Left renal pelvis (tissue), 4 donors: ENCODE measurements at regions not wholly inside any gene's neighbourhood (a gene's known extent, or its start where the extent isn't known, plus 50 kb on each side); places are given as distances from the start of the nearest gene placed in this dataset.
"Not testable (repeated sequence)": the region's sequence is repeated elsewhere in the genome, so short reads cannot be mapped to it uniquely, and the experiment has no call there.

ENCODE experiments used
- DNase-seq, 4 donors: peaks; one replicate each; pipeline ENCODE4 v3.0.0-alpha.2; 2013; ENCODE audit warnings: low read depth in 4 of 4, low spot score in 3 of 4

DNA sequence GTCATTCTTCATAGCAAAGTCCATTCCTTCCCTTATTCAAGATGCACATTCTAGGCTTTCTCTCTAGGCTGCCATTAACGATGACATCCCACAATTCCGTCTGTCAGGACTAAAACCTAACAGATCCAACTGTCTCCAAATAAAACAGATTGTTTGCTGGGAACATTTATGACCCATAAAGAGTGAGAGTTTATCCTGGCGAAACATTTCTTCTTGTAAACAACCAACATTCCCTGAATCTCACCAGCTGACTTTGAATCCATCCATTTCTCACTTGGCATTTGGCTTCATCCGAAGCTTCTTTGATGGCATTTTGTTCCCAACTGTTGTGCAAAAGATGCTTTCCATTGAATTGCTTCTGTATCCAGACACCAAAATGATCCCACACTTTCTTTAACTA, 93.1 kb downstream of the OLIG3 start:
- DNase-seq = no peak

DNA sequence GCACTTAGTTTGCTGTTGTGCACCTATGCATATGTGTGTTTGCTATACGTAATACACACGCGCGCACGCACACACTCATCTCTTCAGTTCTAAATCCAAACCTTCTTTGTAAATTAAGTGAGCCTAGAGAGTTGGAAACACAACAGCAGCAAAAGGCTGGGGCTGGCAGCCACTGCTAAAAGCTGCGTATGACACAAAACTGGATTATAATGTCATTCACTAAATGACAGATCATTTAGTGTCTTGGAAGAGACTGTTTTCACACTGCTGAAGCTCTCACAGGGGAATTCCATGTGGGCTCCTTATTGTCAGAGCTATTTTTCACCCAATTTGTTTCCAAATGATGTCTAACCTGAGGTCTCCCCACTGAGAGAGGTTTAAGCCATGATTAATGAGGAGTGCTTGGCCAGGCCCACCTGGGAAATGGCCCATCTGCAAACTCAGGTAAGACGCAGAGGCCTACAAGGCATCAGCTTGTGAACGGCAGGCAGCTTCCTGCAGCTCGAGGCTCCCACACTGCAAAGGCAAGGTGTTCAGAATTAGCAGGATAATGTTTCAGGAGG, 94.2 kb downstream of the OLIG3 start:
- no peak for DNase-seq

DNA sequence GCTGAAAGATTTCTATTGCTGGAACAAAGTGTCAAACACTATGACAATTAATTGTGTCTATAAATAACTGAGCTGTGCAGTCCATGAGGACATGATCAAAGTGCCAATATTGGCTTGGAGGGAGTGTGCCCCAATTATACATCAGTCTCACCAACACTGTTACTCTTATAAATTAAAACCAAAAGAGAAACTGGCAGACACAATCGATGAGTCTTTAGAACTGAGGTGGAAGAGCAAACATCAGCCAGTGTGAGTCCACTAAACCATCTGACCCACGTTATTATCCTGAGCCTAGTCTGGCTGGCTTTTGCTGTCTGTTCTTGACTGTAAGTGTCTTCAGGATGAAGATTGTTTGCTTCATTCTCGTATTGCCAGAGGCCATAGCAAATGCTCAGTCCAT, 98.9 kb downstream of the OLIG3 start:
- DNase-seq = no peak

DNA sequence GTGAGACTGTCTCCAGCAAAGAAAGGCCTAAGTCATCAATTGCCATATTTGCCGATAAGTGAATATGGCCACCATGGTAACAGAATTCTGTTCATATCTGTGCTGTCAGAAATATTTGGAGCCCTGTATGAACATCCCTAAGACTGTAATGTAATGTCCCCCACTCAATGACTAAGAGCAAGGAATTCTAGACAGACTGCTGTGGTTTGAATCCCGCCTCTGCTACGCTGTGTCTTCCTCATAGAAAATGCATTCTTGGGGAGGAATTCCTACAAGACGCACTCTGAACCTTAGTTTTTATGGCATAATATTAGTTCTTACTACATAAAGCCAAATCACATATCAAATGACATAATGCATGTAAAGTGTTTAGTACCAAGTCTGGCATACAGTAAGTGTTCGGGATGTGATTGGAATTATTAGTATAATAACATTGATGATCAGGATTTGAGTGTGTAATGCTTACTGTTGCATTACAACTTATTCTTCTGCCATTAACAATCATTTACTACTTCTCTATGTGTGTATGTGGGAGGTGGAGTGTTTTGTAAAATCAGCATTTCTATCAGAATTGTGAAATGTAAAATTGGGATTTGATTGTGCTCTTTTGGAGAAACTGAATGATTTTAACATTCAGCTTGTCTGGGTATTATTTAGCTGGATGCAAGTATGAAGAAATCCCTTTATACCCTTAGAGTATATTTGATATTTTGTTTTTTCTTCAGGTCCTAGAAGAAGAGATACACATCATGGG, 103.0 kb downstream of the OLIG3 start:
- no peak for DNase-seq

DNA sequence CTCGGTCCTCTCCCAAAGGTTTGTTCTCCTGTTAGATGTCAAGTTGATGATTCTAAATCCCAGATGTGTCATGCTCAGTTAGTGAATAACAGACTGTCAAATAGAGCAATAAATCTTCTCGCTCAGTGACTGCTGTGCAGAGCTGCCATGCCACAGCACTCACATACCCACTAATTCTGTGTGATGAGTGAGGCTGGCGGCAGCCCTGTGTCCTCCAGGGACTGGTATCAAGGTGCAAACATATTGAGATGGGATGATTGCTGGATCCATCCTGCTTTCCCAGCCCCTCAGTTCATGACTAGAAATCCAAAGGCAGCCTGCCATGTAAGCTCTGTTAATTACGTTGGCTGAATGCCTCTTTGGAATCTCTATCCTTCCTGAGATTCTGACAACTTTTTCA, 103.9 kb downstream of the OLIG3 start:
- DNase-seq = no peak

DNA sequence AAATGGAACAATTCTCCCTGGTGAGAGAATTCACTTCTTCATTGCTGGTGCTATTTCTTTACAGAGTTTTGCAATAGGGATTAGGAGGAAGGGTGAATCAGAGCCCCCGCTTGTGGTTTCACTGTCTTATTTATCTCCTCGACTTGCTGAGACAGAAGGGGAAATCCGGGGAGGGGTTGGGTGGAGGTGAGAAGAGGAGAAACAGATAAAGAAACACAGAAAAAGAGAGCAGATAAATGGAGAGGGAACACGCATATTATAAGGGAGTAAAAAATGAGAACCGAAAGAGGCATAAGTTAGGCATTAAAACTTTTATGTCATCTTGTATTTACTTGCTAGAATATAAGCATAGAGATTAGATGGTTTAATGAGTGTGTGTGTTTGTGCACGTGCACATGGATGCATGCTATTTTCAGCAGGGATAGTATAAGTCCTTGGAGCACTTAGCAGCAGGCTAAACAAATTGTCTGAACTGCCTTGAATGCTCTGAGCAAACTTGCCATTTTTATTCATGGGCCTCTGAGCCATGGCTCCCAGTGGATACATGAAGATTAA, 105.0 kb downstream of the OLIG3 start:
- no peak for DNase-seq

DNA sequence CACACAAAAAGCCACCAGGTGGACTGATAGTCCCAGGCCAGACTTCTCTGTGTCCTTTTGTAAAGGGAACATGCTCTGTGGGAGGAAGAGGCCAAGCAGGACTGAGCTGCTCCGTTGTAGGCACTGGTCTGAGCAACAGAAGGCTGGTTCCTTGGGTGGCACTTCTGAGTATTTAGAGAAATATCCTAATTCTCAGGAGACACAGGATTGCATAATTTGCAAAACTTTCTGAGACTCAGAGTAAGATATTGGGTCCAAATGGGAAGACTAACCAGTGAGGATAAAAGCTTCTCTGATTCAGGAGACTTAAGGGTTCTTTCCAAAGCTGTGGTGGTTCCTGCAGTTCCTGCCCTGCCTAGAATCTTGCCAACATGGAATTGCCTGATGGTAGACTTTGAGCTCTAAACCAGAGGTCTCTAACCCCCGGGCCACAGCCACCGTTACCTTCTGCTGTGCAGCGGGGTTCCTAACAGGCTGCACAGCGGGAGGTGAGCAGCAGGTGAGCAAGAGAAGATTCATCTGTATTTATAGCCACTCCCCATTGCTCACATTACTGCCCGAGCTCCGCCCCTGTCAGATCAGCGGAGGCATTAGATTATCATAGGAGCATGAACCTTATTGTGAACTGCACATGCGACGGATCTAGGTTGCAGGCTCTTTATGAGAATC, 107.0 kb downstream of the OLIG3 start:
- no peak for DNase-seq

DNA sequence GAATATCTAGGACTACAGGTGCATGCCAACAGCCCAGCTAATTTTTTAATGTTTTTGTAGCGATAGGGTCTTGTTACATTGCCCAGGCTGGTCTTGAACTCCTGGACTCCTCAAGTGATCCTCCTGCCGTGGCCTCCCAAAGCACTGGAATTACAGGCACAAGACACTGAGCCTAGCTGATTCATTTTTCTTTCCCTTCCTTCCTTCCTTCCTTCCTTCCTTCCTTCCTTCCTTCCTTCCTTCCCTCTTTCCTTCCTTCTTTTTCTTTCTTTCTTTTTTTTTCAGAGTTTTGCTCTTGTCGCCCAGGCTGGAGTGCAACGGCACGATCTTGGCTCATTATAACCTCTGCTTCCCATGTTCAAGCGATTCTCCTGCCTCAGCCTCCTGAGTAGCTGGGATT, 110.9 kb downstream of the OLIG3 start:
- not testable (repeated sequence) for DNase-seq

DNA sequence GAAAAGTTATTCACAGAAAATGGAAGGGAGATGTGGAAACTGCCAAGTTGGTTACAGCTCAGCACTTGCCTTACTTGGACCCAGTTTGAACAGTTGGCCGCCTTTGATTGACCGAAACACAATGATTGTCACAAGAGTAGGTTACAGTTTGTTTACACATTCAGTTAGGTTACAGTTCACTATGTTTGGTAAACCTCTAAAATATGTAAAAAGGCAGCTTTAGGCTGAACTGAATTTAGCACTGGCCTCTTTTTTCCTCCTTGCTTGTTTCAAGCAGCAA, 116.2 kb downstream of the OLIG3 start:
- no peak for DNase-seq

DNA sequence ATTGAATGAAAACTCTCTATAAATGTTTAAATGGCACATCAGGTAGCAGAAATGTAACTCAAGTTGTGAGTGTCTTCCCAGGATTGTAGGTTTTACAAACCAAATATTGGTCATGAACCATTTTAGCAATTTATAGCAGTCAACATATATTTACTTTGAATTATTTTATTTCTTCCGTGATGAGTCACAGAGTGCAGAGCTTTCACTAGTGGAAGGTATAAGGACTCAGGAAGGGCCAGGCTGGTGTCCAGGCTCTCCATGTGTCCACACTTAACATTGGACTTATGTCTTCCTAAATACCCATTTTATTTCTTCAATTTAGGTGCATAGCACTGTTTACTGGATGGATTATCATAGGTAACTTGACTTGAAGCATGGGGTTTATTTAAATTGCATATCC, 120.9 kb downstream of the OLIG3 start:
- no peak for DNase-seq

DNA sequence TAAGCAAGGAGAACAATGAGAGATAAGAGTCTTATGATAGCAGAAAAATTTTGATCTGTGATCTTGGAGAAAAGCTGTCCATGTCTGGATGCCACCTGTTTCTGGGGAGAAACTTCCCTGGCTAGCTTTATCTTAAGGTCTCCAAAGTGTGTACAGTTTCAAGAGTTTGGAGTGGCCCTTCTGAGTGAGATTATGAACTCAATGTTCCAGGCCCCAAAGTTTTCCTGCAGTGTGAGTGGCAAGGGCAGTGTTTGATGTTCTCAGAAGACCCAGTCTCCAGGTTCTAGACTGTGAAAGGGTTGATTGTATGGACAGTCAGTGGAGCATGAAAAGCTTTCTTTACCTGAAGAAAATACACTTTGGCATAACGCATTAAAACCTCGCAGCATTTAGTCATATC, 121.7 kb downstream of the OLIG3 start:
- no peak for DNase-seq

DNA sequence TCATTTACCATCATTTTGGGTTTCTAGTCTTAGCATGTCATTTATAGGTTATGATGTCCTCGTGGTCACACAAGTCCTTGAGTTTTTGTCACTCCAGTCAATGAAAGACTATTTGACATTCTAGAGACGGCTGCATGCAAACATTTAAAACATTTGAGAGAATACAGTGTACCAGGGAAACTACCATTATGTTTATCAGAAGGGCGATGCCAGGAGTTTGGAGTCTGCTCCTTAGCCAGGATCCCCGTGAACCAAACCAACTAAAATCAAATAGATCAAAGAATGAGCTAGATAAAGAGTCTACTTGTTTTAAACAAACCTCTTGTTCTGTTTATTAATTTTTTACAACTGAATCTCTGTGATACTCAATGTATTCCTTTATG, 122.6 kb downstream of the OLIG3 start:
- no peak for DNase-seq

DNA sequence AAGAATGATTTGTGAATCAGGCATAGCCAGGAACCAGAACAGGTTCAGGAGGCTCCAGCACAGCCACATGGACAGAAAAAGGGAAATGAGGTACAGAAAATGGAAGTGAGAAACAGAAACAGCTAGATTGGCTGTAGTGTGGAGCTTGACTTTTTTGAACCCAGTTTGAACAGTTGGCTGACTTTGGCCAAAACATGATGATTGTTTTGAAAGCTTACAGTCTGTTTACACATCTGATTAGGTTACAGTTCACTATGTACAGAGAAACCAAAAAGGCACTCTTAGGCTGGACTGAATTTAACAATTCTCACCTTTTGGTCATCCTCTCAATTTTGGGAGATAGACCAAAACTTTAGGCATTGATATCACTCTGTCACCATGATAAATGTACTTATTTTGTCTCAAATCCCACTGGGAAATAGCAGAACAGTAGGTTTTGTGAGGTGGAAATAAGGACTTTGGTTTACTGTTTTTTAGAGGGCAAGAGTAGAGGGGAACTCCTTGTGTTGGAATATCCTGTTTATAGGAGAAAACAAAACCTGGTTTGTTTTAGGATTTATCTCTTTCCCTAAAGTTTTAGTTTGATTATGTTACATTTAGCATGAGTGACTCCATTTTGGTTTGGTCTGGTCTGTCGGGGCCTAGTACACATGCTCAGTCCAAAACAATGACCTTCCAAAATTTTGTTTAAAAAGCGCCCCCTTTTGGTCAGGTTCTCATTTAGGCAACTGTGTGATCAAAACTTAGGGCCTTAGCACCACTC, 123.1 kb downstream of the OLIG3 start:
- no peak for DNase-seq

DNA sequence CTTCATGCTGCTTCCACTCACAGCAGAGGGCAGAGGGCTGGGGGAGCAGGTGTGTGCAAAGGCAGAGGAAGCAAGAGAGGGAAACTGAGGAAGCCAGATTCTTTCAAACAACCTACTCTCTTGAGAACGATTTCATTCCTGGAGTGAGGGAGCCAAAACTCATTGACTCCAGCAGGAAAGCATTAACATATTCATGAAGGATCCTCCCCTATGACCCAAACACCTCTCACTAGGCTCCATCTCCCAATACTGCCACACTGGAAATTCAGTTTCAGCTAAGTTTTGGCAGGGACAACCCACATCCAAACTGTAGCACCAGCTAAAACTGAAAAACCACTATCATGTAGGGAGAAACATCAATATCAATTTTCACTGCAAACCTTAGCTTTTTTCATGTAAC, 125.1 kb downstream of the OLIG3 start:
- DNase-seq = no peak

DNA sequence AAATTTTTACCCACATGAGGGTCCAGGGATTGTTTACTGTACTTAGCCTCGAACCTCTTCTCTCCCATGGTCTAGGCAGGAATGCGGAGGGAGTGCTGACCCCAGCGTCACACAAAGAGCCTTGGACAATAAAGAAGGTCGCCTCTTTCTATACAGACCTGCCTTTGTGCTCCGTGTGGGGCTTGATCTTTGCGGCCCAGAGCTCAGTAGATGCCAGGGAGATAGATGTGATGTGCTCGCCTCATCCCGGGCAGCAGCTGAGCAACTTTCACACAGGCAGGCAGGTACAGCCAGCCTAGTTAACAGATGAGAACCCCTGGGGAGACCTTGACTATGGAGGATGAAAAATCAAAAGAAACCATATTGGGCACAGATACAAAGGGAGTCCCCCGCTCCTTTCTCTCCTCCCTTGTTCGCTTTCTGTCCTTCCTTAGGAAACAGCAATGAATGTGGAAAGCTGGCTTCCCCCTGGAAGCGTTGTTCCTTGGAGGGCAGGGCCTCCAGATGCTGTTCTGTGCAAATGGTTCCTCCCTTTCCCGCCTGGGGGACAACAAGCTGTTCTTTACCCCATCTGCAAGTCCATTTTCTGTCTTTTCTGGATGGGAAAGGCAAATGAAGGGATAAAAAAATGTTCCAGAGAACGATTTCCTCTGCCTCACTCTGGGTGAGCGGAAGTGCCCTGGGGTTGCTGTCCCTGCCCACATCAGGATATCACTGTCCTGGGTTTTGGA, 128.3 kb downstream of the OLIG3 start:
- no peak for DNase-seq

DNA sequence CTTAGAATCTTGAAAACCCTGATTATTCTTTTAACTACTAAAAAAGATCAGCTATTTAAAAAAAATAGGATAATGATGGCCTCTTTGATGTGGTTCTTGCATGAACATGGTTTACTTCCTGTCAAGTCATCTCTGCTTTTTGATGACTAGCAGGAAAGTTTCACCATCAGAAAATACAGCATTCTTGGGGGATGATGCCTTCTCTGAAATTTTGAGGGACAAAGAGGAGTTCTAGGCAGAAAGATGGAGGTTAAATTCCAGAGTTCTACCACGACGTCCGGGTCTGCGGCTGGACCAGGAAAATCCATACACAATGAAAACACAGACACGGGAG, 130.4 kb downstream of the OLIG3 start:
- no peak for DNase-seq

DNA sequence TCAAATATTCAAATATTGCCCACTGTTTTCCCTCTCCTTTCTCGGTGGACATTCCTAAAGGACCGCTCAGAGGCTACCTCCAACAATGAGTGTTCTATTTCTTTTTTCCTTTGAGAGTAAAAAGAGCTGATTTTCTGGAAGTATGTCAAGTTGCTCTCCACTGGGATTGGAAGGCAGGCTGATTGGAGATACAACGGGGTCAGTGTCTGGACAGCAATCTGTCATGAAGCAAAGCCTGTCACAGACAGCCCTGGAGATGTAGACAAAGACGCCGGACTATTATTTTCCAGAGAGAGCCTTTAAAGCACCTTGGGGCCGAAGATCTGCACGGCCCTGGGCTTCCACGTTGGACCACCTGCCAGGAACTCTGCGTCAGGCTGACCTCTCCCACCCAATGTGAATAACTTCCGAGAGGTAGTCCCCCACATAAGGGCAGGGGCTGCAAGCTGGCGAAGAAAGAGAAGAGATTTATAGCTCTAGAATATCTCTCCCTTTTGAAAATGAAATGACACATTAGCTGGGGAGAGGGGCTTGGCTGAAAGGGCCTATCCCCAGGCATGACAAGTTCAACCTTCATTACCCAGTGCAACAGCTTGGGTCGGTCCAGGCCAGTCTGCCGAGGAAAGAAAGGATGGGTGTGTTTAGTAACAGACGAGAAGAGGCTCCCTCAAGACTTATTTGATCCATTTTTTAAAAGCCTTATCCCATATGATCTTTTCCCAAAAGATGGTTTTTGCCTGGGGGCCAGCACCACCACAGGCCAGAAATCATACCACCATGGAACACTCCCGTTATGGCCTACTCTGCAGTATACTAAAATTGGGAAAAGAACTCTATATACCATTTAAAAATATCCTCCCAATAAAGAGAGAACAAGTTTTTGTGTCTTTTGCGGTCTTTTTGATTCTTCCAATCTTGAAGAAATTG, 131.1 kb downstream of the OLIG3 start:
- DNase-seq = no peak

DNA sequence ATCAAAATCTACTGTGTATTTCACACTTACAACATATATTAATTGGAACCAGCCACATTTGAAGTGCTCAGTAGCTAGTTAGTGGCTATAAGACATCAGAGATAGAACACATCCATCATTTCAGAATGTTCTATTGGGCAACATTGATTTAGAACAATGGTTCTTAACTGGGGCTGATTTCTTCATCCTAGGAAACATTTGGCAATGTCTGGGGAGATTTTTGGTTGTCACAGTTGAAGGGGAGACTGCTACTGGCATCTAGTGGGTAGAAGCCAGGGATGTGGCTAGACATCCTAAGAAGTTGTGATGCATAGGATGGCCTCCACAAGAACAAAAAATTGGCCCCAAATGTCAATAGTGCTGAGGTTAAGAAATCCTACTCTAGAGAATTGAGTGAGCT, 132.5 kb downstream of the OLIG3 start:
- DNase-seq = no peak

DNA sequence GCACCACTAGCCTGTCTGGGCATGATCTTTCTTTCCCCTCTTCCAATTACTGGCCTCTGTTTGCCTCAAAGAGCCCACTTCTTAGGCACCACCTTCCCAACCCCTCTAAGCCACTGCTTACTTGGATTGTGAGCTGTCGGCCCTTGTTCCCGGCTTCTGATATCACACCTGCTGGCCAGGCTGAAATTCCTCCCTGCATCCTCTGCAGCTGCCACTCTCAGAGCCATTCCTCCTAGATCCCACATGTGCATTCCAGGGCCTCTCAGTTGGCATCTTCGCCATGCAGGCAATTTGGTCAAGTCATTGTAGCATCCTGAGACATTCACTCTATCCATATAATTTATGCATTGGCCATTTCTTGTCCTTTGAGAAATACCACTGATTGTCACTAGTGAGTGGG, 135.9 kb downstream of the OLIG3 start:
- DNase-seq = no peak

DNA sequence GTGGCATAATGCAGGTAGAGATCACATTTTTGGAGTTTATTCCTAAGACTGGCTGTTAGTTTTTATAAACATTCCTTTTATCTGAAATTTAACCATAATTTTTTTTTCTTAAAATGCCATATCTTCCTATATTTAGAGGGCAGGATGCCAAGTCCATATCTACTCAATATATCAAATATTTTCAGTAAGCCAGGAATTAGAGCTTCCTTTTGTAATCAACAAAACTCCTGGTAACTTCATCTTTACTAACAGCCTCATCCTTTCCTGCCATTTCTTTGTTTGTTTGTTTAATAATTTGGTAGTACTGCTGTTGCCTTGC, 136.3 kb downstream of the OLIG3 start:
- DNase-seq = no peak
